ENCODE measurements at regions not wholly inside any gene's neighbourhood (a gene's known extent, or its start where the extent isn't known, plus 50 kb on each side); places are given as distances from the start of the nearest gene placed in this dataset.
"Not testable (repeated sequence)": the region's sequence is repeated elsewhere in the genome, so short reads cannot be mapped to it uniquely, and the experiment has no call there.

- DNase-seq, result no peak
Measured at GRCh38 chr12:74119811-74120362, 417.7 kb upstream of the ATXN7L3B start.

GRCh38 chr12:74120644-74121043, 417.0 kb upstream of the ATXN7L3B start:
- no peak for DNase-seq

- no peak for DNase-seq
Measured at GRCh38 chr12:74129702-74130101, 407.9 kb upstream of the ATXN7L3B start.

GRCh38 chr12:74144396-74144795, 393.2 kb upstream of the ATXN7L3B start:
- DNase-seq, result no peak

- DNase-seq, result no peak
Measured at GRCh38 chr12:74145328-74145727, 392.3 kb upstream of the ATXN7L3B start.

- DNase-seq, result no peak
Measured at GRCh38 chr12:74148849-74149248, 388.8 kb upstream of the ATXN7L3B start.

GRCh38 chr12:74152370-74152769, 385.3 kb upstream of the ATXN7L3B start:
- DNase-seq, result no peak

GRCh38 chr12:74166096-74166495, 371.5 kb upstream of the ATXN7L3B start:
- DNase-seq, result no peak

- DNase-seq, result no peak
Measured at GRCh38 chr12:74169607-74170006, 368.0 kb upstream of the ATXN7L3B start.

GRCh38 chr12:74170645-74171477, 366.8 kb upstream of the ATXN7L3B start:
- DNase-seq, result no peak

GRCh38 chr12:74171478-74171909, 366.1 kb upstream of the ATXN7L3B start:
- DNase-seq, result no peak

GRCh38 chr12:74174961-74175360, 362.7 kb upstream of the ATXN7L3B start:
- not testable (repeated sequence) for DNase-seq

- DNase-seq, result no peak
Measured at GRCh38 chr12:74185360-74185759, 352.3 kb upstream of the ATXN7L3B start.

GRCh38 chr12:74193191-74193590, 344.4 kb upstream of the ATXN7L3B start:
- DNase-seq, result no peak

- no peak for DNase-seq
Measured at GRCh38 chr12:74204236-74204635, 333.4 kb upstream of the ATXN7L3B start.

GRCh38 chr12:74227846-74228545, 309.6 kb upstream of the ATXN7L3B start:
- DNase-seq, result no peak

GRCh38 chr12:74229671-74230070, 308.0 kb upstream of the ATXN7L3B start:
- no peak for DNase-seq

GRCh38 chr12:74235342-74235741, 302.3 kb upstream of the ATXN7L3B start:
- no peak for DNase-seq

- no peak for DNase-seq
Measured at GRCh38 chr12:74241341-74241740, 296.3 kb upstream of the ATXN7L3B start.

GRCh38 chr12:74242088-74242487, 295.5 kb upstream of the ATXN7L3B start:
- DNase-seq, result no peak

- no peak for DNase-seq
Measured at GRCh38 chr12:74245458-74245857, 292.2 kb upstream of the ATXN7L3B start.

- DNase-seq, result no peak
Measured at GRCh38 chr12:74250891-74251290, 286.7 kb upstream of the ATXN7L3B start.

- DNase-seq, result not testable (repeated sequence)
Measured at GRCh38 chr12:74253826-74254225, 283.8 kb upstream of the ATXN7L3B start.
